ENCODE measurements at regions not wholly inside any gene's neighbourhood (a gene's known extent, or its start where the extent isn't known, plus 50 kb on each side); places are given as distances from the start of the nearest gene placed in this dataset.

- DNase-seq, result no peak
These were observed 372.3 kb downstream of the TMA16 start for GRCh38 chr4:163866728-163867315.

DNA sequence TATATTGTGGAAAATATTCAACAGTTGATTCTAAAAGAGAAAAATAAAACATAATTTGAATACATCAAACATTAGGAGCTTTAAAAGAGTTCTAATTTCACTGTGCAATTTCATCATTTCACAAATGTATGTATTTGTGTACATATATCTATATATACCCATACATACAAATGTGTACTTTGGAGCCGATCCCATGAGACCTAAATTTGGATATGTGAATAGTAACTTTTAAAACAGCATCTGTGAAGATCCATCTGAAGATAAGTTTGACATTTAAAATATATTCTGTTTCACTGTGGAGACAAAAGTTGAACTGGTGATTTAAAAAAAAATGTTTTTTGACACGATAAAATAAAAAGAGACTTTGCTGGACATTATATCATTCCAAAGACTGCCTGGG lies 374.0 kb downstream of the TMA16 start:
- DNase-seq, result no peak

GRCh38 chr4:163871078-163871477 lies 376.6 kb downstream of the TMA16 start:
- no peak for DNase-seq

- DNase-seq, result no peak
These were observed 380.8 kb downstream of the TMA16 start for GRCh38 chr4:163875327-163875726.

DNA sequence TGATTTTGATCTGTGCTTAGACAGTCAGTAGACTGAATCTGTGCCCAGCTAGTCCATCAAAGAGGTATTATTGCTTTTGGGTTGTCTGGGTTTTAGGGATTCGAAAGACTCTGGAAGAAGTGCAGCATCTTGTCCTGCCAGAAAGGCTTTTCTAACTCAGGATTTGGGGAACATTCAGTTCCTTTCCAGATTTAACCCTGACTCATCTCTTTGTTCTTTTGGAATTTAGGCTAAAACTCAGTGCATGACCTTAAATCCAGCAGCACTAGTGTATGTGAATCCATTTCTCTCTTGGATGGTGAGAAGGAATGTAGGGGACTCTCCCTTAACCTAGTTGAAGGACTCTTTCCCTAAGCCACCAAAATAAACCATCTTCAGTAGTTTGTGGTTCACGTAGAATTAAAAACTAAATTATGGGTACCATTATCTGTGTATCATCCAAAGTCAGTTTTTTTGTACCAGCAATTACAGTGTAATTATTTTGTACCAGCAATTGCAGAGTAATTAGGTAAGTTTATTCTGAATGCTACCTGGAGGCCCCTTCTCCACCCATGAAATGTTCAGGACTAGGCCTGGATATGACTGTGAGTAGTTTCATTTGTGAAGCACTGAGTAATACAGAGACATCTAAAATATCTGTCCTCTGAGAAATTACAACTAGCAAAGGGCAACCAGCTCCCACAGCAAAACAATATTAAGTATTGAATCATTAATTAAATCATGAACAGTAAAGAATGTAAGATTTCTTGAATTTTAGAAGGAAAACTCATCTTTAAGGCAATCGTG lies 384.0 kb downstream of the TMA16 start:
- DNase-seq, result no peak

DNA sequence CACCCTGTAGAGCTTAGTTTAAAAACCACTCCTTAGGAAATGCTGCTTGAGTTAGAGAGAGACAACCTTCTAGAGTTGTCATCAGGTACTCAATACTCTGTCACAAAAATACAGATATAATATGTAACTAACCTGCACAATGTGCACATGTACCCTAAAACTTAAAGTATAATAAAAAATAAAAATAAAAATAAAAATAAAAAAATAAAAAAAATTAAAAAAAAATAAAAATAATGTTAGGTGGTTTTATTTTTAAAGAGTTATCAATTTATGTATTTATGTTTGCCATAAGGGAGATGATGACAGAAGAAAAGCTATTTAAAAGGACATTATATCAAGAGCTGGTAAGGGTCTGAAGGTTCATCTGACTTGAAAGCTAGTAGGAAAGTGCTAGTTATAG lies 397.9 kb downstream of the TMA16 start:
- DNase-seq, result no peak

DNA sequence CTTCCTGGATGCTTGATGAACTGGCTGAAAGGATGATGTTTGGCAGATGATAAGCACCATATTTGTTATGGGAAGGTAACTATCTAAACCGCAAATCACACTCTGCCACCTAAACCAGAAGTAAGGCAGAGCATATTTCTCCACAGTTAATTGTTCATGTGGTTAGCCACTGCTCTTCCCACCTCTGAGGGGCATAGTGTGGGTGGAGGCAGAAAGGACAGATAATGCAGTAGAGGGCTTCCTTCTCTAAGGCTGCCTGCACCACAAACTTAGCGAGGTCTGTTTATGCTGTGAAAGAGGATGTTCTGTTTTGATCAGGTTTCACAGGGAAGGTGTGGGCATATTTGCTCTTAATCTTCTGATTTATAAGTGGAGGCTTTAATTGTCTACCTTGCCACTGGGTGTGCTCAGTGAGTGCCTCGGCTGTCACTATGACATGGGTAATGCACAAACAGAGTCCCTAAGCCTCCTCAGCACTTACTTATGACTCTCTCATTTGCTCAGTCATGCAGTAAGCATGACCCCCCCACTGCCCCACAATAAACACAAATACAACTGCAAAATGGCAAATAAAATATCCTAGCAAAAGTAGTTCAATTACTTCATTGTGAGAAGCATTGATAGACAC lies 401.0 kb downstream of the TMA16 start:
- peak in 1 of 56 donors; percentile 1 for DNase-seq

DNA sequence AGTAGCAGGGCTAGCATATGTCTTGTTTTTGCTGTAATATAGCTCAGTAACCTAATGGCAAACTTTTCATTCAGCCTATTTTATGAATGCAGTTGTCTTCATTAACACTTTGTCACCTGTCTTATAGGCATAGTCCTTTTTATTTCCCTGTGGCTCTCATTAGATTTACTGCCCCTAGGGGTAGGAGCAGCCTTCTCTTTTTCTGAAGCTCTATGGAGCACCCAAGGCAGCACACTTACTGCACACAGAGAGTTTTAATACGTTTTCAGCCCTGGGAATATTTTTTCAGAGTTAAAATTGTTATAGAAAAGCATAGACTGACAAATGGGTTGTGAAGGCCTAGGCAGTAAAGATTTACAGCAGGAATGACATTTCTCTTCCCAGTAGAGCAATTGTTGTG lies 406.8 kb downstream of the TMA16 start:
- no peak for DNase-seq

GRCh38 chr4:163902417-163902816 lies 407.9 kb downstream of the TMA16 start:
- DNase-seq, result no peak

- no peak for DNase-seq
These were observed 417.4 kb downstream of the TMA16 start for GRCh38 chr4:163911891-163912290.

- DNase-seq, result peak in 5 of 56 donors; percentile 0 to 35 (median 3)
These were observed 419.1 kb downstream of the TMA16 start for GRCh38 chr4:163913571-163913970.

- DNase-seq, result no peak
These were observed 421.4 kb downstream of the TMA16 start for GRCh38 chr4:163915896-163916295.

- DNase-seq, result no peak
These were observed 425.9 kb downstream of the TMA16 start for GRCh38 chr4:163920426-163920825.

DNA sequence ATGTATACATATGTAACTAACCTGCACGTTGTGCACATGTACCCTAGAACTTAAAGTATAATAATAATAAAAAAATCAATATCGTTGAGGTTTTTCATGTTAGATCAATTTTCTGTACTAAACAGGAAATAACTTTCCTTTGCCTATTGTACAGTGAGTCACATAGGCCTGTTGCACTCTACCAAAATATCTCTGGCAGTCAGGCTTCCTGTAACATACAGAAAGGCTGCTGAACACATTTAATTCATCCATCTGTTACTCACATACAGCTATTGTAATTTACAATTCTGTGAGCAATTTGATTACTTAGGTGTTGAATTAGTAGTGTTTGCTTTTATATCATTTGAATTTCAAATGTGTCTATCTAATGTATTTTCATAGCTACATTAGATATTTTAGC lies 427.8 kb downstream of the TMA16 start:
- DNase-seq, result no peak

DNA sequence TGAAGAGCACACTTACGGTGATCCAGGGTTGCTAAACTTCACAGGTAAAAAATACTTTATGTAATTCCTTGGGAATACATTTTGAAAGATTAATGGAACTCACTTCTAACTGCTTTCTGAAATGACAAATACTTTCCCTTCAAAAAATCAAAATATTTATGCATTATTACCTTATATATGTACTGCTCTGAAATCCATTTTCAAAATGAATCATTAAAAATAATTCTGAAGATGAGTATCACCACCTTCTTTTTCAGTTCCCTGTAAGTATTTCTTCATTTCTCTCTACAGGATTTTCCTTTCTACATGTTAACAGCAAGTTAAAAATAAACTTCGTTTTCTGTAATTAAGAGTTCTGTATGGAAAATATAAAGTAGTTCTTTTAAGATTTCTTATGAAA lies 428.6 kb downstream of the TMA16 start:
- no peak for DNase-seq

GRCh38 chr4:163930086-163930485 lies 435.6 kb downstream of the TMA16 start:
- no peak for DNase-seq

GRCh38 chr4:163932504-163932903 lies 438.0 kb downstream of the TMA16 start:
- no peak for DNase-seq

GRCh38 chr4:163939597-163939996 lies 445.1 kb downstream of the TMA16 start:
- no peak for DNase-seq

- no peak for DNase-seq
These were observed 446.9 kb downstream of the TMA16 start for GRCh38 chr4:163941221-163941905.

DNA sequence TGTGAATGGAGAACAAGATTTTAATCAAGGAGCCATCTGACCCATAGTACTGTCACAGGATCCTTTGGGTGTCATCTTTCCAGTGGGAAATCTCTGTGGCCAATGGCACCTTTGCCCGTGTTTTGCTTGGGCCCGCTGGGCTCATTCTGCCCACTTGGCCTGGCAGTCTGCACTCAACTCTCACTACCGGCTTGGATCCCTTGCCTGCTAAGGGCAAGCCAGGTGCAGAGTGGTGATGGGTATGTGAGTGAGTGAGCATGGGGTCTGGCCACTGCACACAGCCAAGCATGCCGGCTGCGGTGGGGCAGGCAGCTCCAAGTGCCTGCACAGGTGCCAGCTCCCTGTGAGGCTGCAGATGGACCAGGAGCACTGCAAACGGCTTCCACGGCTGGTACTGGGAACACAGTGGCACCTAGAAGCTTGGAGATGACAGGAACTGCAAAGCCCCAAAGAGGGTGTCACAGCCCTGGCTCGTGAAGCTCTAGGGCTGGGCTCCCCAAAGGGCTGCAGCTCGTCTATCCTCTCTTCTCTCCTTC lies 454.5 kb downstream of the TMA16 start:
- DNase-seq, result no peak

GRCh38 chr4:163949976-163950601 lies 455.6 kb downstream of the TMA16 start:
- DNase-seq, result no peak

Measured in amygdala (tissue), 56 donors.